GM21515 (cell line): ENCODE measurements at regions not wholly inside any gene's neighbourhood (a gene's known extent, or its start where the extent isn't known, plus 50 kb on each side); places are given as distances from the start of the nearest gene placed in this dataset.

Experiments
- ATAC-seq: cut with Tn5 transposase; IDR thresholded peaks from one replicate; pipeline ENCODE4 v1.9.1; 2021; ENCODE audit not compliant: unreplicated experiment

DNA sequence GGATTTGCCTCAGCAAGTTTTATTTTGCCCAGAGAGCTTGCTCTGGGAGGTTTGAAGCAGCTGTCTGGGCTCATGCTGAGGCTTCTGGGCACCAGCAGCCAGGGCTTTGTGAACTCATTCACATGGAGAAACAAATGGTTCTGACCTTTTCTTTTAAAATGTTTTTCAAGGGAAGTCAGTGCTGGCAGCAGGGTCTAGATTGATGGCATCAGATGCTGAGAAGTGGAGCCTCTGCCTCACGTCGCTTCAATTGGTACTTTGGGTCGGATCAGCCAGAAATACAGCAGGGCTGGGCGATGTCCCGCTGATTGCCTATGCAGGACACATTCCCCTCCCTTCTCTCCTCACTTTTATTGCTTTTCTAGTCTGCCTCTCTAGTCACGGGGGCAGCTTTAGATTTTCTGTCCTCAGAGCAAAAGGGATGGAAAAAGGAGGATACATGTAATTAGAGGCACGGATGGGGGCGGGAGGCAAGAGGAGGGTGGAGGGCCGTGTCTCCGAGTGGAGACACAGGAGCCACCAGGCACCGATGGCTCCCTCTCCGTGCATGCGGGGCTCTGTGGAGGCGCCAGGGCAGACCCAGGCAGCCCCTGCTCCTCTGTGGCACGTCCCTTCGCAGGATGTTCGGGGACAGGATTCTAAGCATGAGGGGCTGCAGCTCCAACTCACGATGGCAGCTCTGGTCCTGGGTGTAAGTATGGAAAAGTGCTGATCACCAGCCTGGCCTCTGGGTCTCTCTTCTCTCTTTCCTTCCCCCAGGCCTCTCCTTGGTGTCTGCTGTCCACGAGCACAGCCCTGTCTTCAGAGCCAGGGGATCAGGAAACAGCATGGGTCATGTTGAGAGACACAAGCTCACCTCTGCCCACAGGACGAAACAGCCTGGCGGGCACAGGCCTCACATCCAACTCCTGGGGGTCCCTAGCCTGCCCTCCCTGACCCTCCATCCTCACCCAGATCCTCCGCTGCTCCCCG, 116.1 kb downstream of the FAM43A start:
- ATAC-seq: no peak

DNA sequence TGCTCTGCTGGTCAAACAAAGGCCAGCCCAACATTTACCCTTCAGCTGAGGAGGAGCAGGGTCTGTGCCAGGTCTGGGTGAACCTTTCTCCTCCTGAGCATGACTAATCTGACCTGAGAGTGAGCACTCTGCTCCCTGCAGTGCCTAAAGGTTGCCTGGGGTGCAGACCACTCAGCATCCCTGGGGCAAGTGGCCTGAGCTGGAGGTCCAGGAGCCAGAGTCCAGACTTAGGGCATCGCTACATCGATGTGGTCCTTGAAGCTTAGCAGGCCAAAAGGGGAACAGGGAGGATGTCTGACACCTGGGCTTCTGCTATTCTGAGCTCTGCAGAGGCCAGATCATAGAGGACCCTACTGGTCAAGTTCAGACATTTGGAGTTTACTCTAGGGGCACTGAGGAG, 119.1 kb downstream of the FAM43A start:
- ATAC-seq: no peak

DNA sequence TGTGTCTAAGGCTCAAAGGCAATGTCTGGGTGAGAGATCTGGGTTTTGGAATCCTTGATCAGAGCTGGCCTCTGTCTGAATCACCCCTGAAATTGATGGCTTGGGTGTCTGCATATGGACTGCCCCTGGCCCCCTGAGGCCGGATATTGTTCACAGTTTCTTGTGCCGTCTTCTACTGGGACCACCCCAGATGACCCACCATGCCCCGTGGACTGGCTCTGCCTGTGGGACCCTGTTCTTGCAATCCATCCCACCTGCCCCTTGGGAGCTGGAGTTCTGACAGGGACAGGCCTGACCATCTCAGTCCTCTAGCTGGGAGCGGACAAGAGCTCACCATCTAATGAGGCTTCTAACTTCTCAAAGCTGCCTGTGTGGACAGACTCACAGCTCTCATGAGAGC, 119.9 kb downstream of the FAM43A start:
- ATAC-seq: no peak

DNA sequence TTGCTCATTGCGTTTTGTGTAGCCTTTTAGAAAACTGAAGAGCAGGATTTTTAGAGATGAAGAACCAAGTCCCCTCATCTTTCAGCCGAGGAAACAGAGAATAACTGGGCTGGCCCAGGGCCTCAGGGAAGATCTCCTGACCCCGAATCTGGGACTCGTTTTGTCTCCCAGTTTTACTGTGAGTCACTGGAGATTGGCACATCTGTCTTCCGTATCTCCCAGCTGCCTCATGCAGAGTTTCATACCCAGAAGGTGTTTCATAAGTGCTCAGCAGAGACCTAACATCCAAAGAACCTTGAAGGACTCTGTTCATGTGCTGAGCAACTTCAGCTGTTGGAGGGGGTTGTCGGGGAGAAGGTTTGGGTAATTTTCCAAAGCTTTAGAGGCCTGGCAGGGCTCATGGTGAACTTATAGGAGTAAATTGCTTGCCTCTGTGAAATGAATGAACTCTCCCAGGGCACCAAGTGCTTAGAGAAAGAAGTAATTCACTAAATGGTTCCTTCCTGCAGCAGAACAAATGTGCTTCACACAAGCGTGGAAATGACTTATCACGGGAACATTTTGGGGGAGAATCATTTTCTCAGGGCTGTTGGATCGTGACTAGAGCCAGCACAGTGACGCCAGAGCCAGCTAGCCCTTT, 121.4 kb downstream of the FAM43A start:
- no peak for ATAC-seq

DNA sequence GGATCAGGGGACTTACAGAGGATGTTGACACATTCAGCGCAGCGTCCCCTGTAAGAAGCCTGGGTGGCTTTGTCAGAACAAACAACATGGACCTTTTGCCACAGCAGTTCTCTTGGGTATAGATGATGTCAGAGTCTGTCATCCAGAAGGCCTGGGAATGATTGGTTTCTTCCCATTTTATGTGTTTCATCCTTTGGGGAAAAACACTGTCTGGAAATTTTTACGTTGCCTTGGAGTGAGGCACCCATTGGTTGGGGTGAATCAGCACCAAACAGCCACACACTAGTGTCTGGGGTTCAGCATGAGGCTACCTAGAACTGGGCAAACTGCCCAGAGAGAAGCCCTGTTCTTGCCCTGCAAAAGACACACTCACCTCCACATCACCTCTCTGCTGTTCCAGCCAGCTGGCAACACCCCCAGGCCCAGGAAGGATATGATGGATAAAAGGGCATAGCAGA, 123.0 kb downstream of the FAM43A start:
- no peak for ATAC-seq

DNA sequence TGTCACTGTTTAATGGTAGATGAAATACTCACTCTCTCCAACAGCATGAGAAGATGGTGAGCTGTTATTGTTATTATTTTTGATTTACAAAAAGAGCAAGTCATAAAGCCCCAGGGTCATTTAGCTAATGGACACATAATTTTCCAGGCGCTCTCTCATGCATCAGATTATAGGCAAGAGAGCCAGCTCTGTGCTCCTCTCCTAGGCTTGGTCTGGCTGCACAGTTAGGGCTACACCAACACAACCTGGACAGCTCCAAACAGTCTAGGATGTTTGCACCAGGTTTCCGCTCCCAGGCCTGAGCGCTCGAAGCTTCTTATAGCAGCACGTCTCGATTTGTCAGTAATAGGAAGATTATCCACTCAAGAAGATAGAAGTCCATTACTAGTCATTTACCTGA, 123.7 kb downstream of the FAM43A start:
- no peak for ATAC-seq

DNA sequence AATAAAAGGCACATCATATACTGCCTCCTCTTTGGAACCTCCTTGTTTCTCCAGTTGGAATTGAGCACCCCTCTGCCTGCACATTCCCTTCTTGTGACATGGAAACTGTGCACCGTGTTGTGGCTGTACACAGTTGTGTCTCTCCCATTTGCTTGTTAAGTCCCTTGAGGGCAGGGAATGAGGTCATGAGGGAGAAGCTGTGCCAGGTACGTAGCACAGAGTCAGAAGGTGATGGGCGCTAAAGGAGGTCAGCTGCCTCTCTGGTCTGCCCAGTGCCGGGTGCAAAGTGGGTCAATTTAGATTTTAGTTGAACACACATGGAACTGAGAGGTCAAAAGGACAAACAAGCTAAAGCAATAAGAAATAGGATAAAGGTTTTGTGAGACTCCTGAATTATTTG, 124.4 kb downstream of the FAM43A start:
- no peak for ATAC-seq

DNA sequence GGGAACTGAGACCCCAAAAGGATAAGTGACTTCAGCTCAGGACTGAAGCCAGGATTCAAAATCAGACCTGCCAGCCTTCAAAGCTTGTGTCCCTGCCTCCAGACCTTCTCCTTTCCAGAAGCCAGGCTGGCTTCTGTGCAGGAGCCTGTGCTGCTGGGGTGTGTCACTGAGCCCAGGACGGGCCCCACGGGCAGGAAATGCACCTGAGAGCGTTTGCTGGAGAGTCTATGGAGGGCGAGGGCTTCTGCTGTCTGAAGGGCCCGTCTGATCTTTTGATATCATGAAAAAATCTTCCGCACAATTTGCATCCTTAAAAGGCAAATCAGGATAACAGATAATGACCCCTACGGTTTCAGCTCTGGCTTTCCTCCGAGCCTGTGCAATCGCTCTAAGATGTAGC, 125.4 kb downstream of the FAM43A start:
- ATAC-seq: no peak

DNA sequence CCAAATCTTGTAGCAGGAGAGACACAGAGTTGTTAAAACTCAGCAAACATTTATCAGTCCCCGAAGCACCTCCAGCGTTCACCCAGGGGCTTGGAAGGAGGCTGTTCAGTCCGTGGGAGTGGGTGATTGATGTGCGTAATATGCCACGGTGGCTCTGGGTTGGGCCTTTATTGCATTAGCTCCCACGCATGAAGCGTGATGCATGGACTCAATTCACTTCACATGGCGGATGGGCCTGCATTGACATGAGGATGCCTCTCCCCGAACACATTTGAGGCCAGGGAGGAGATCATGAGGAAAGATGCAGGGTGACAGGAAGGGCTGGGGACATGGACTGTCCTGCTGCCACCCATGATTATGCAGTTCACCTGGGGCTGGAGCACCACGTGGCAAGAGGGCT, 126.5 kb downstream of the FAM43A start:
- ATAC-seq: no peak

DNA sequence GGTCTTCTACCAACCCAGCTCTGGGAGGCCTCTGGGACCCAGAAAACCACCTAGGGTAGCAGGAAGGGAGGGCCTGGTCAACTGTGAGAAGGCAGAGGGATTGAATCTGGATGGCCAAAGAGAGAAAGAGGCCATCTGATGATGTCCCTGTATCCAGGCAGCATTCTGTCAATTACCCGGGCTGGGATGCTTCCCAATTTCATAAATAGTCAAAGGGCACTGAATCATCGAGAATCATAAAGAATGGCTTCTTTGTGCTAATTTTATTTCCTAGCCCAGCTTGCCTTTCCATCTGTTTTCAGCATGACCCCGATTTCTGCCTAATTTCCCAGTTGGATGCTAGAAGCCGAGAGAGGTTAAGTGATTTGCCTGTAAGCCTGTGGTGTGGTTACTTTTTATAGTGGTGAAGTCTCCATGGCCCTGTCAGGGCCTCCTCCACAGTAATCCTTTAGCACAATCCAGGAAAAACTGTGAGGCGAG, 129.2 kb downstream of the FAM43A start:
- ATAC-seq: no peak

DNA sequence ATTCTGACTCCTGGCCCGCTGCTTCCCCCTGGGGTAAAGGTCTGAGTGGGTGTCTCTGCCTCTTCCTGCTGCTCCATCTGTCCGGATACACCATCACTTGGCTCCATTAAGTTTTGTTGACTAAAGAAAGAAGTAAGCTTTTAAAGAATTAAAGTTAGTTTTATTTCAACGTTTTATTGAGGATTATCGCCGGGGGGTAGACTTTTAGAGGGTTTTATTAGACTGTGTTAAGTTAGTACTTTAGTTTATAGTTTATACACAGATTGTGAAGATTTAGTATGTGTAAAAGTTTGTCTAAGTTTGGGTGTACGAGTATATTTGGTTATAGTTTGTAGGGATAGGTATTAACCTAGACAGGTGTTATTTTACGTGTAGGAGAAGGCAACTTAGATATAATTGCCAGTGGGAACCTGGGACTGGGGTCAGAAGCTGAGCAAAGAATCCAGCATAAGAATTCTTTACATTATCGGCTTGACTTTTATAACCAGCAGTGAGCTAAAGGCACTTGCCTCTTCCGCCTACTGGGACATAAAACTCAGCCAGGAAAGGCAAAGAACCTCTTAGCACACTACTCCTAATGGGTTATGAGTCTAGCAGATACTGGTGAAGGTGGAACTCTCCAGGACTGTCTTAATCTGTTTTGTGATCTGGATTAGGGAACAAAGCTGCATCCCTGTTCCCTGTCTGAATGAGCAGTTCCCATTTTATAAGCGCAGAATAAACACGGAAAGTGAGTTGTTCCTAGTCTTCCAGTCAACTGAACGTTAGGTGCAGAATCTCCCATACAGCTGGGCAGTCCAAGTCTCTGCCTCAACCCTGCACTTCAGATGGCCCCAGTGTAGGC, 131.3 kb downstream of the FAM43A start:
- no peak for ATAC-seq

DNA sequence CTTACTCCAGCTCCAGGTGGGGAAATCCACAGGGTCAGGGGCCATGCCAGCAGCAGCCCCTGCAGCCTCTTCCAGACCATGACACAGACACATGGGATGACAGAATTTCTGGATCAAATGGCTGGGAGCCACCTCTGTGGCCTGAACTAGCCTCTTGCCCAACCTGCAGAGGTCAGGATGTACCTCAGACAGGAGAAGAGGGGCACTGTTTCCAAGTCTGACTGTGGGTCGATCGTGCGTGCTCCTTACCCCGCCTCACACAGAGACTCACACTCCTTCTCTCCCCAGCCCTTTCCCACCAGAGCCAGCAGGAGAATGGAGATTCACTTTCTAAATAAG, 131.9 kb downstream of the FAM43A start:
- no peak for ATAC-seq

DNA sequence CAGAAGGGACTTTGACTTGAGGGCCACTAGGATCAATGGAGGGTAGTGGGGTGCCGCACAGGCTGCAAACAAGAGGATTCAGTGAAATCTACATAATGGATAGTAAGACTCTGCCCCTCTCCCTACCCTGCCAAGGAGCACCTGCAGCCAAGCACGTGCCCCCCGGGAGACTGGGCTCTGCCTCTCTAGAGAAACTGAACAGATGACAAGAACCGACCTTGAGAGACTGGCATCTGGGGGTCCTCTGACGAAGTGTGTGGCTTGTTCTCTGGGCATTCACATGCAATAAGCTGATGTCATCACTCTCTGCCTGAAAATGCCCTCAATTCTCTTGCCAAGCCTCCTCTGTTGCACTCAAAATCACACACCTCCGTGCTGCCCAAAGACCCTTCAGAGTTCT, 132.3 kb downstream of the FAM43A start:
- no peak for ATAC-seq

DNA sequence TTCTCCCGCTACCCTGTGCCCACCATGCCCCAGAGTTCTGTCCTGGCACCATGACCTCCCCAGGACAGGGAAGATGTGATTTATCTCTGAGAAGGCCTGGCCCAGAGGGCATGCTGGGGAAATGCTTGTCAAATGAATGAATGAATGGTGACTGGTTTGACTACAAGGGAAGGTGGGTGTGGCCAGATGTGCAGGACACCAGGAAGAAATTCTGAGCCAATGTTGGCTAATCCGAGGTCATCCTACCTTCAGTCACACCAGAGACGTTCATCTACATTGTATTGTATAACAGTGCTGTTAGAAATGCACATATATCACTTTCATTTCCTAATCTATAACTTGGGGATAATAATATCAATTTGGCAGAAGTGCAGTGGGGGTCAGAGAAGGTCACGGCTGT, 138.4 kb downstream of the FAM43A start:
- no peak for ATAC-seq

DNA sequence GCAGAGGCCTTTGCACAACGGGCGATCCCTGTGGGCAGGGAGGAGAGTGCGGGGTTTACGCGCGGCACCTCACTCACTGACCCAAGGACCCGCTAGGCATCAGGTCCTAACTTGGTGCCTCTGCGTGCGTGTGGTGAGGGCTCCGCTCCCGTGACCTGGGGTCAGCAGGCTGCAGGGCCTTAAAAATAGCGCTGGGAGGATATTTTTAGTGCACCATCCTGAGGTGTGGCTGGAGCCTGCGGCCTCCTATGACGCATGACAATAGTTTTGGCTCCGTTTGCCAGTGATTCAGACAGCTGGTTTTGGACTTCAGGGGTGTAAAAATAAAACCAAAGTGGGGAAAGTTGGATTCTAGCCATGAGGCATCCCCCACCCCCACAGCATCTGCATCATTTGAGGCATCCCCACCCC, 139.0 kb downstream of the FAM43A start:
- ATAC-seq: no peak

DNA sequence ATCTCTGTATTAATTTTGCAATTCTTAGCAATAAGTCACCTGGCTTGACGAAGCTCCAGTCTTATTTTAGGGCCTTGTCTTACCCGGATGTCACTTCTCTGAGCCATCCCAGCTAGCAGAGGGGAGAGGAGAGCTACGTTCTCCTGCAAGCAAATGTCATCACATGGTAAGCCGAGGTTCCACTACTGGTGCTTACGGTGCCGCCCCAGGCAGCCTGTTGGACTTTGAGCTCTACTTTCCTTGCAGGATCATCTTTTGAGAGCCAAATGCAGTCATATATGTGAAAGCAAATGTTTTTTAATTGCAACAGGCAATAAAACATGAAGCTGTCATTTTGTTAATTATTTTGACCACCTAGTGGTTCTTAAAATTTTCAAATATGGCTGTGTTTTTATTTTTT, 140.9 kb downstream of the FAM43A start:
- ATAC-seq: no peak

DNA sequence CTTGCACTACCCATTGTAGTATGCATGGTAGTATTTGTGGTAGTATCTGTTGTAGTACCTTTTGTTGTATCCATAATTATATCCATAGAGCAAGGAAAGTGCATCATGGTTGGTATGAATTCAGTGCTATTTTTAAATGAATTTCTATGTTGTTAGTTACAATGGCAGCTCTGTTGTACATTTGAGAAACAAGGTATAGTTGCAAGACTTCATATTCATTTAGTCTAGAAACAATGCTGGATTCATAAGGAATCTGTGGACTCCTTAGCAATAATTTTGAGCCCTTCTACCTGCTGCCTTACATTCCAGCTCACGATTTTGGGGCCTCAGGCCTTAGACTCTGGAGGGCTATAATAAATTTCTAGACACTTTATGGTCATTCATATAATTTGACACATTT, 141.8 kb downstream of the FAM43A start:
- no peak for ATAC-seq

DNA sequence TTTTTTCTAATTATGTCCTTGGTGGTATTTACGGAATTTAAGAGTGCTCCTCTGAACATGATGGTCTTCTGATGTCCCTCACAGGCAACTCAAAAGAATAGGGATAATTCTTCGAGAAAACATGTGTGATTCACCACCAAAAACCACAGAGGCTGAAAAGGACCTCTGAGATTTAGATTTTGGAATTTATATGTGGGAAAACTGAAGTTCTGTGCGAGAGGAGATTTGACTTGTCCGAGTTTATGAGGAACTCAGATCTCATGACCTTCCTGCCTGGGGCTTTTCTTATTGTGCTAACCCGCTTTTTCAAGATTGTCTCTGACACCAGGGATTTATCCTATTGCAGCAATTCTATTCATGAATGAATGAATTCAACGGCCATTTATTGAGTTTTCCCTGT, 142.4 kb downstream of the FAM43A start:
- ATAC-seq: no peak

DNA sequence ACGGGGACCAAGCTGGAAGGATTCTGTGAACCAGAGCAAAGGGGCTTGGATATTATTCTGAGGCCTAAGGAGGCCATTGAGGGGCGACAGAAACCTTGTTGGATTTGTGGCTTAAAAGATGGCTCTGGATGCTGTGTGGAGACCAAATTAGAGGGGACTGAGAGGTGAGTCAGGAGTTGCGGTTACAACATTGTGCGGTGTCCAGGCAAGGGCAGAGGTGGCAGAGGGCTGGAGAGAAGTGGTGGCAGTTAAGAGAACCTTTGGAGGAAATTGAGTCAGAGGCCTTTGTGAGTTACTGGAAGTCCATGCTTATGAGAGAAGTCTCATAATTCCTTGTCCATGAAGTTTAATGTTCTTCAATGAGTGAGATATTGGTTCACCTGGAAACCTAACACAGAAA, 143.2 kb downstream of the FAM43A start:
- ATAC-seq: no peak

DNA sequence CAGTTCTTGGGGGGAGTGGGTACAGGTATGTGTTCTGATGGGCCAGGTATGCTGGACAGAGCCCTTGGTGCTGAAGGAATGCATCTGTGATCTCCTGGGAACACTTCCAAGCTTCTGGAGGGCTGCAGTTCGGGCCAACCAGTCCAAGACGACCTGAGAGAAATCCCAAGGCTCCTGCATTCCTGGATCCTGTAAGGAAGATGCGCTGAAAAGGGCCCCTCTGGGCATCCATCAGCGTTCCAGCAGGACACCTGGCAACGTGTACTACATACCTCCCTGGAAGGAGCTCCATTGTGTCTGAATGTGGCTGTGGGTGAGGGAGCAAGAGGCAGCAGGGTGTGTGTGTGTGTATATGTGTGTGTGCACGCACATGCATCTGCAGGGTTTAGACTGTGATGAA, 144.7 kb downstream of the FAM43A start:
- ATAC-seq: no peak

DNA sequence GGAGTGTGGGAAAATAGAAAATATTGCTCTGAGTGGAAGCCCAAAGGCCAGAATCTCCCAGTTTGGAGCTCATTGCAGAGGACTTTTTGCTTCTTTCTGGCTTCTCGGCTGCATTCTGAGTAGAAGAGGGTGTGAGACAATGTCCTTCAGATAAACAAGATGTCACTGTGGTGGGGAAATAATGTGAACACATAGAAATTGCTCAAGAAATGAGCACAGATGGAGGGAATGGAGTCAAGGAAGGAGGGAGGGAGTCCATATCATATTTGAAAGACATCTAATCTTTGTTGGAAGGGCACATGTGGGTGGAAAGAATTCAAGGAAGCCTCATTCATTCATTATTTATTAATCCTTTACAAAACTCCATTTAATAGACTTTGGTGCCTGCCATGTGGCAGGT, 145.3 kb downstream of the FAM43A start:
- ATAC-seq: no peak
